ENCODE measurements at regions not wholly inside any gene's neighbourhood (a gene's known extent, or its start where the extent isn't known, plus 50 kb on each side); places are given as distances from the start of the nearest gene placed in this dataset.

GRCh38 chr2:12267042-12267441 is 449.7 kb upstream of the TRIB2 start:
- H3K4me1 Mint-ChIP-seq: peaks cover 15% of the 10 kb centered on the region
- no peak for DNase-seq
- H3K36me3 ChIP-seq (ENCODE audit: control insufficient read depth, insufficient read depth, low read length): no peaks in the 10 kb centered on the region
- no peaks in the 10 kb centered on the region for H3K27me3 ChIP-seq (ENCODE audit: control insufficient read depth, insufficient read depth, low read length, poor library complexity, severe bottlenecking)
- H3K9me3 Mint-ChIP-seq: no peaks in the 10 kb centered on the region
- no peaks in the 10 kb centered on the region for H3K9me3 ChIP-seq (ENCODE audit: control insufficient read depth, low read length)
- TF ChIP-seq, protein P1, sequence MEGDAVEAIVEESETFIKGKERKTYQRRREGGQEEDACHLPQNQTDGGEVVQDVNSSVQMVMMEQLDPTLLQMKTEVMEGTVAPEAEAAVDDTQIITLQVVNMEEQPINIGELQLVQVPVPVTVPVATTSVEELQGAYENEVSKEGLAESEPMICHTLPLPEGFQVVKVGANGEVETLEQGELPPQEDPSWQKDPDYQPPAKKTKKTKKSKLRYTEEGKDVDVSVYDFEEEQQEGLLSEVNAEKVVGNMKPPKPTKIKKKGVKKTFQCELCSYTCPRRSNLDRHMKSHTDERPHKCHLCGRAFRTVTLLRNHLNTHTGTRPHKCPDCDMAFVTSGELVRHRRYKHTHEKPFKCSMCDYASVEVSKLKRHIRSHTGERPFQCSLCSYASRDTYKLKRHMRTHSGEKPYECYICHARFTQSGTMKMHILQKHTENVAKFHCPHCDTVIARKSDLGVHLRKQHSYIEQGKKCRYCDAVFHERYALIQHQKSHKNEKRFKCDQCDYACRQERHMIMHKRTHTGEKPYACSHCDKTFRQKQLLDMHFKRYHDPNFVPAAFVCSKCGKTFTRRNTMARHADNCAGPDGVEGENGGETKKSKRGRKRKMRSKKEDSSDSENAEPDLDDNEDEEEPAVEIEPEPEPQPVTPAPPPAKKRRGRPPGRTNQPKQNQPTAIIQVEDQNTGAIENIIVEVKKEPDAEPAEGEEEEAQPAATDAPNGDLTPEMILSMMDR (conservative IDR thresholded peaks at IDR 0.05): no peak
- H3K27ac Mint-ChIP-seq: no peak overlapping the region
- no peaks in the 10 kb centered on the region for H3K4me1 ChIP-seq (ENCODE audit: control insufficient read depth, insufficient read depth, low read length)
- WGBS, 2 experiments (ENCODE audit: insufficient coverage in 1 of 2, insufficient read length in 1 of 2): 88 to 93% methylated on average over 1 to 3 of the region's 3 CpGs
- no peaks in the 10 kb centered on the region for H3K36me3 Mint-ChIP-seq (ENCODE audit: low read depth)
- H3K27ac ChIP-seq (ENCODE audit: low read depth, low read length): no peak overlapping the region
- H3K27me3 Mint-ChIP-seq (ENCODE audit: insufficient read depth): no peaks in the 10 kb centered on the region
- H3K4me3 Mint-ChIP-seq: no peak overlapping the region
- no peak overlapping the region for H3K4me3 ChIP-seq (ENCODE audit: low read length)
- H3K9ac ChIP-seq (ENCODE audit: extremely low read depth, low read length, poor library complexity, severe bottlenecking): no peak overlapping the region

- no peaks in the 10 kb centered on the region for H3K9me3 ChIP-seq (ENCODE audit: control insufficient read depth, low read length)
- H3K36me3 Mint-ChIP-seq (ENCODE audit: low read depth): no peaks in the 10 kb centered on the region
These were observed 447.4 kb upstream of the TRIB2 start for GRCh38 chr2:12269041-12269972.

DNA sequence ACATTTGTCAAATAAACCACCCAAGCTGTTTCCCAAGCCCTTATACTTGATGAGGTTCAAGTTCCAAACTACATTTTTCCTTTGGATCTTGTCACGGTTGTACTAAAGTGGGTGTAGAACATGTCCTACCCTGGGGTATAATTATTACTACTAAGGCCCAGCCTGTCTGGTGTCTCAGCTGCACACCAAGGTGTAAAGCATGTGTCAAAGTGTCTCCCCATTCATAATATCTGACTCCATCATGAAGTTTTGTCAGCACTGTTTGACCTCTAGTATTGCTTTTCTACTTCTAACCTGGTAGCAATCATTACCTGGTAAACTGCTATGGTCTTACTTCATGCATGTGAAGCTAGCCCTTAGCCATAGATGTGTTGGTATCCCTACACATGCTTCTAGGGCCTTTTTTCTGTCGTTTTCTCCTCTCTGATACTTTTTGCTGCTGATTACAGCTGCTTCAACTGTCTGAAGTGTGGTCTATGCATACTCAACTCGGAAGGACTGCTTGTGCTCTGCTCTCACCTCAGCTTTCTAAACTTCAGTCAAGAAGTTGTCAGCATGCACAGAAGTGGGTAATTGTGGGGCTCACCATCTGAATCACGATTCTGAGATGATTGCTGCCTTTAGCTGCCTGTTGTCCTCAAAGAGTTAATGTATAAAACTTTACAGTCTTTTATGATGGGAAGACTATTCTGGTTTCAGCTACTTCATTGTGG is 445.7 kb upstream of the TRIB2 start:
- WGBS, 2 experiments (ENCODE audit: insufficient coverage in 1 of 2, insufficient read length in 1 of 2): 81 to 88% methylated on average over 2 to 4 of the region's 4 CpGs
- Histone ChIP-seq H3K9ac (ENCODE audit: extremely low read depth, low read length, poor library complexity, severe bottlenecking) (no peak overlapping the region), H3K27me3 (ENCODE audit: control insufficient read depth, insufficient read depth, low read length, poor library complexity, severe bottlenecking) (no peaks in the 10 kb centered on the region), H3K9me3 (ENCODE audit: control insufficient read depth, low read length) (no peaks in the 10 kb centered on the region), H3K36me3 (ENCODE audit: control insufficient read depth, insufficient read depth, low read length) (no peaks in the 10 kb centered on the region), H3K4me1 (ENCODE audit: control insufficient read depth, insufficient read depth, low read length) (no peaks in the 10 kb centered on the region), H3K27ac (ENCODE audit: low read depth, low read length) (no peak overlapping the region), H3K4me3 (ENCODE audit: low read length) (no peak overlapping the region)
- no peak for DNase-seq
- H3K27ac Mint-ChIP-seq: no peak overlapping the region
- H3K9me3 Mint-ChIP-seq: peaks cover 3% of the 10 kb centered on the region
- H3K4me1 Mint-ChIP-seq: peaks cover 10% of the 10 kb centered on the region
- H3K4me3 Mint-ChIP-seq: no peak overlapping the region
- no peaks in the 10 kb centered on the region for H3K27me3 Mint-ChIP-seq (ENCODE audit: insufficient read depth)
- TF ChIP-seq, protein P1 (conservative IDR thresholded peaks at IDR 0.05): no peak
- H3K36me3 Mint-ChIP-seq (ENCODE audit: low read depth): no peaks in the 10 kb centered on the region

More at GRCh38 chr2:12269041-12269972, 447.4 kb upstream of the TRIB2 start:
- no peak overlapping the region for H3K9ac ChIP-seq (ENCODE audit: extremely low read depth, low read length, poor library complexity, severe bottlenecking)
- no peak for DNase-seq
- no peak overlapping the region for H3K27ac ChIP-seq (ENCODE audit: low read depth, low read length)
- TF ChIP-seq, protein P1 (conservative IDR thresholded peaks at IDR 0.05): no peak
- Mint-ChIP-seq H3K4me1 (peaks cover 10% of the 10 kb centered on the region), H3K27me3 (ENCODE audit: insufficient read depth) (no peaks in the 10 kb centered on the region), H3K27ac (no peak overlapping the region), H3K9me3 (no peaks in the 10 kb centered on the region), H3K4me3 (no peak overlapping the region)
- no peaks in the 10 kb centered on the region for H3K36me3 ChIP-seq (ENCODE audit: control insufficient read depth, insufficient read depth, low read length)
- H3K27me3 ChIP-seq (ENCODE audit: control insufficient read depth, insufficient read depth, low read length, poor library complexity, severe bottlenecking): no peaks in the 10 kb centered on the region
- no peak overlapping the region for H3K4me3 ChIP-seq (ENCODE audit: low read length)
- WGBS, 2 experiments (ENCODE audit: insufficient coverage in 1 of 2, insufficient read length in 1 of 2): 89 to 96% methylated on average over 4 to 7 of the region's 7 CpGs
- no peaks in the 10 kb centered on the region for H3K4me1 ChIP-seq (ENCODE audit: control insufficient read depth, insufficient read depth, low read length)

All from endodermal cell (in vitro differentiated cells).